Hematopoietic multipotent progenitor cell (in vitro differentiated cells): ENCODE measurements at regions not wholly inside any gene's neighbourhood (a gene's known extent, or its start where the extent isn't known, plus 50 kb on each side); places are given as distances from the start of the nearest gene placed in this dataset.
"Not testable (repeated sequence)": the region's sequence is repeated elsewhere in the genome, so short reads cannot be mapped to it uniquely, and the experiment has no call there.

Experiments
- DNase-seq, 3 donors: peaks; one replicate each; pipeline ENCODE4 v3.0.0-alpha.2; 2011 to 2015; ENCODE audit warnings: low read depth in 2 of 3, low spot score in 2 of 3

- DNase-seq = no peak
These were observed 77.0 kb upstream of the SPOPL start for GRCh38 chr2:138424436-138425140.

- DNase-seq = not testable (repeated sequence)
These were observed 75.5 kb upstream of the SPOPL start for GRCh38 chr2:138426116-138426515.

- DNase-seq = no peak
These were observed 72.7 kb upstream of the SPOPL start for GRCh38 chr2:138428710-138429440.

GRCh38 chr2:138430181-138430580 is 71.4 kb upstream of the SPOPL start:
- no peak for DNase-seq

GRCh38 chr2:138432971-138433370 is 68.6 kb upstream of the SPOPL start:
- no peak for DNase-seq

GRCh38 chr2:138433995-138434951 is 67.3 kb upstream of the SPOPL start:
- no peak for DNase-seq

- DNase-seq = no peak
These were observed 65.9 kb upstream of the SPOPL start for GRCh38 chr2:138435701-138436100.

- no peak for DNase-seq
These were observed 61.8 kb upstream of the SPOPL start for GRCh38 chr2:138439733-138440132.

GRCh38 chr2:138440759-138441158 is 60.8 kb upstream of the SPOPL start:
- DNase-seq = no peak

GRCh38 chr2:138441916-138442315 is 59.7 kb upstream of the SPOPL start:
- DNase-seq = no peak

- no peak for DNase-seq
These were observed 57.2 kb upstream of the SPOPL start for GRCh38 chr2:138444411-138444810.

- no peak for DNase-seq
These were observed 56.3 kb upstream of the SPOPL start for GRCh38 chr2:138445227-138445626.

- no peak for DNase-seq
These were observed 55.5 kb upstream of the SPOPL start for GRCh38 chr2:138446043-138446442.

GRCh38 chr2:138447889-138448570 is 53.5 kb upstream of the SPOPL start:
- DNase-seq = peak in 1 of 3 donors; percentile 14
